HG03135 (cell line): ENCODE measurements at regions not wholly inside any gene's neighbourhood (a gene's known extent, or its start where the extent isn't known, plus 50 kb on each side); places are given as distances from the start of the nearest gene placed in this dataset.

Experiments used
- ATAC-seq: cut with Tn5 transposase; IDR thresholded peaks from one replicate; pipeline ENCODE4 v1.9.1; 2021; ENCODE audit warnings: mild to moderate bottlenecking, moderate library complexity; ENCODE audit not compliant: unreplicated experiment

GRCh38 chr4:31995943-31996901, 1276.1 kb downstream of the PCDH7 start:
- no peak for ATAC-seq

GRCh38 chr4:31998807-31999206, 1278.6 kb downstream of the PCDH7 start:
- ATAC-seq, result no peak

- ATAC-seq, result no peak
These were observed 1279.7 kb downstream of the PCDH7 start for GRCh38 chr4:31999848-32000247.

- no peak for ATAC-seq
These were observed 1280.8 kb downstream of the PCDH7 start for GRCh38 chr4:32000846-32001488.

- ATAC-seq, result no peak
These were observed 1282.0 kb downstream of the PCDH7 start for GRCh38 chr4:32002037-32002747.

- ATAC-seq, result no peak
These were observed 1283.4 kb downstream of the PCDH7 start for GRCh38 chr4:32003548-32003947.

- no peak for ATAC-seq
These were observed 1290.1 kb downstream of the PCDH7 start for GRCh38 chr4:32010221-32010620.

GRCh38 chr4:32022071-32022470, 1301.9 kb downstream of the PCDH7 start:
- no peak for ATAC-seq

- no peak for ATAC-seq
These were observed 1305.8 kb downstream of the PCDH7 start for GRCh38 chr4:32025851-32026459.

GRCh38 chr4:32030406-32030805, 1310.2 kb downstream of the PCDH7 start:
- no peak for ATAC-seq

GRCh38 chr4:32031026-32031425, 1310.9 kb downstream of the PCDH7 start:
- no peak for ATAC-seq

GRCh38 chr4:32032136-32032672, 1312.0 kb downstream of the PCDH7 start:
- no peak for ATAC-seq

GRCh38 chr4:32037399-32037798, 1317.2 kb downstream of the PCDH7 start:
- no peak for ATAC-seq

GRCh38 chr4:32042486-32043247, 1322.5 kb downstream of the PCDH7 start:
- ATAC-seq, result no peak

GRCh38 chr4:32043248-32043633, 1323.1 kb downstream of the PCDH7 start:
- ATAC-seq, result no peak

- ATAC-seq, result no peak
These were observed 1341.7 kb downstream of the PCDH7 start for GRCh38 chr4:32061916-32062315.

- no peak for ATAC-seq
These were observed 1353.4 kb downstream of the PCDH7 start for GRCh38 chr4:32073542-32073941.

GRCh38 chr4:32087211-32087610, 1367.0 kb downstream of the PCDH7 start:
- ATAC-seq, result no peak

- no peak for ATAC-seq
These were observed 1374.8 kb downstream of the PCDH7 start for GRCh38 chr4:32094987-32095386.

- no peak for ATAC-seq
These were observed 1382.7 kb downstream of the PCDH7 start for GRCh38 chr4:32102896-32103295.
